Adrenal gland (tissue), 9 donors: ENCODE measurements at regions not wholly inside any gene's neighbourhood (a gene's known extent, or its start where the extent isn't known, plus 50 kb on each side); places are given as distances from the start of the nearest gene placed in this dataset.

ENCODE experiments used
- DNase-seq, 7 donors: peaks; one replicate each; pipeline ENCODE4 v3.0.0-alpha.2; 2019 to 2020
- H3K27ac ChIP-seq, 5 donors: fragments of 200-600 bp; sonication (generic) in 4 of 5; 1 replicate in 3 of 5; 2 replicates in 2 of 5; pipeline versions ENCODE4 v1.5.1 to v1.8.0; 2016 to 2020; ENCODE audit warnings: mild to moderate bottlenecking in 1 of 5
- H3K27me3 ChIP-seq: fragments of 200-600 bp; 2 replicates; pipeline ENCODE4 v1.8.0; 2021
- H3K36me3 ChIP-seq, 2 donors: fragments of 200-600 bp; replicated peaks in 1 of 2; 1 replicate in 1 of 2; 2 replicates in 1 of 2; pipeline versions ENCODE4 v1.5.1 to v1.8.0; 2018 to 2022
- H3K4me1 ChIP-seq, 2 donors: fragments of 200-600 bp; replicated peaks in 1 of 2; 1 replicate in 1 of 2; 2 replicates in 1 of 2; pipeline versions ENCODE4 v1.5.1 to v1.8.0; 2018 to 2021
- H3K4me3 ChIP-seq, 4 donors: fragments of 200-600 bp; sonication (generic) in 3 of 4; one replicate each; pipeline ENCODE4 v1.5.1; 2016 to 2018
- H3K9me3 ChIP-seq, 3 donors: fragments of 200-600 bp; sonication (generic) in 1 of 3; replicated peaks in 1 of 3; 1 replicate in 2 of 3; 2 replicates in 1 of 3; pipeline versions ENCODE4 v1.5.1 to v1.8.0; 2016 to 2021
- CTCF ChIP-seq, 6 experiments: fragments of 450-650 bp in 4 of 6; fragments of 200-600 bp in 2 of 6; sonication (generic) in 1 of 6; IDR thresholded peaks; 1 replicate in 5 of 6; 2 replicates in 1 of 6; pipeline versions ENCODE4 v1.5.1 to v1.8.0; 2016 to 2021; ENCODE audit warnings: antibody characterized with exemption in 6 of 6, mild to moderate bottlenecking in 2 of 6, moderate library complexity in 1 of 6
- POLR2A ChIP-seq, 2 donors: fragments of 450-650 bp; IDR thresholded peaks; one replicate each; pipeline ENCODE4 v1.6.1; 2017; ENCODE audit warnings: antibody characterized with exemption in 2 of 2, mild to moderate bottlenecking in 2 of 2, moderate library complexity in 1 of 2
- WGBS, 4 donors: extraction: QIAGEN DNeasy Blood & Tissue Kit in 2 of 4; methylation state at CpG; one replicate each; pipeline versions ENCODE4 v1.1.5 to v1.1.7; 2013 to 2017; 5-methylcytosine and 5-hydroxymethylcytosine counted together
- intact Hi-C, 2 donors: fragments of 100-400 bp; cut with DNase I; formaldehyde crosslinking; loops; one replicate each; pipeline versions ENCODE4 v1.14.1 to v1.15.0; 2022 to 2023
- donor health status: healthy with polysubstance abuse.
- donor health status: Bipolar disorder and iron deficiency.
- donor health status: DM: yes; HTN: yes; CAD: no.
- donor health status: DM: no; HTN: no; CAD: no.
- donor health status: DM: no; HTN: no; CAD: no.

GRCh38 chr2:83331810-83332209, 1127.3 kb downstream of the SUCLG1 start:
- 83 to 100% (median 93%) methylated on average over 3 of the region's 3 CpGs for WGBS, 4 donors
- intact Hi-C loops: no loop called here
- Histone ChIP-seq H3K9me3 (no peaks in the 10 kb centered on the region), H3K4me1 (no peaks in the 10 kb centered on the region), H3K36me3 (no peaks in the 10 kb centered on the region), H3K4me3 (no peak overlapping the region), H3K27ac (no peak overlapping the region), H3K27me3 (no peaks in the 10 kb centered on the region)
- TF ChIP-seq POLR2A (IDR thresholded peaks at IDR 0.05) (no peak), CTCF (IDR thresholded peaks at IDR 0.05) (no peak)
- no peak for DNase-seq

GRCh38 chr2:83323038-83323437, 1136.0 kb downstream of the SUCLG1 start:
- intact Hi-C loops: no loop called here
- H3K27me3 ChIP-seq: no peaks in the 10 kb centered on the region
- H3K4me1 ChIP-seq: no peaks in the 10 kb centered on the region
- TF ChIP-seq POLR2A (IDR thresholded peaks at IDR 0.05) (no peak), CTCF (IDR thresholded peaks at IDR 0.05) (no peak)
- DNase-seq: no peak
- H3K36me3 ChIP-seq: no peaks in the 10 kb centered on the region
- H3K4me3 ChIP-seq: no peak overlapping the region
- 15 to 22% (median 19%) methylated on average over 1 of the region's 1 CpG for WGBS, 4 donors
- no peaks in the 10 kb centered on the region for H3K9me3 ChIP-seq
- H3K27ac ChIP-seq: no peak overlapping the region

GRCh38 chr2:83320053-83320452, 1139.0 kb downstream of the SUCLG1 start:
- no peak for DNase-seq
- Histone ChIP-seq H3K36me3 (no peaks in the 10 kb centered on the region), H3K9me3 (no peaks in the 10 kb centered on the region), H3K27ac (no peak overlapping the region), H3K27me3 (no peaks in the 10 kb centered on the region), H3K4me3 (no peak overlapping the region), H3K4me1 (no peaks in the 10 kb centered on the region)
- intact Hi-C loops: no loop called here
- TF ChIP-seq CTCF (IDR thresholded peaks at IDR 0.05) (no peak), POLR2A (IDR thresholded peaks at IDR 0.05) (no peak)

GRCh38 chr2:83305758-83306378, 1153.2 kb downstream of the SUCLG1 start:
- Histone ChIP-seq H3K36me3 (no peaks in the 10 kb centered on the region), H3K27me3 (no peaks in the 10 kb centered on the region), H3K4me3 (no peak overlapping the region), H3K4me1 (no peaks in the 10 kb centered on the region), H3K27ac (no peak overlapping the region), H3K9me3 (no peaks in the 10 kb centered on the region)
- intact Hi-C loops: no loop called here
- TF ChIP-seq POLR2A (IDR thresholded peaks at IDR 0.05): no peak
- no peak for DNase-seq
- 74 to 81% (median 77%) methylated on average over 11 of the region's 11 CpGs for WGBS, 4 donors

- no peaks in the 10 kb centered on the region for H3K36me3 ChIP-seq
- TF ChIP-seq POLR2A (IDR thresholded peaks at IDR 0.05): no peak
- no peak for TF ChIP-seq CTCF (IDR thresholded peaks at IDR 0.05)
- H3K4me1 ChIP-seq: no peaks in the 10 kb centered on the region
- intact Hi-C loops: no loop called here
- DNase-seq: no peak
- H3K9me3 ChIP-seq: no peaks in the 10 kb centered on the region
- H3K4me3 ChIP-seq: no peak overlapping the region
- H3K27me3 ChIP-seq: no peaks in the 10 kb centered on the region
- H3K27ac ChIP-seq: no peak overlapping the region
- WGBS, 4 donors: 81 to 87% (median 84%) methylated on average over 4 of the region's 4 CpGs
Observed at GRCh38 chr2:83291083-83291482, 1168.0 kb downstream of the SUCLG1 start.
